ENCODE measurements at regions not wholly inside any gene's neighbourhood (a gene's known extent, or its start where the extent isn't known, plus 50 kb on each side); places are given as distances from the start of the nearest gene placed in this dataset.

DNA sequence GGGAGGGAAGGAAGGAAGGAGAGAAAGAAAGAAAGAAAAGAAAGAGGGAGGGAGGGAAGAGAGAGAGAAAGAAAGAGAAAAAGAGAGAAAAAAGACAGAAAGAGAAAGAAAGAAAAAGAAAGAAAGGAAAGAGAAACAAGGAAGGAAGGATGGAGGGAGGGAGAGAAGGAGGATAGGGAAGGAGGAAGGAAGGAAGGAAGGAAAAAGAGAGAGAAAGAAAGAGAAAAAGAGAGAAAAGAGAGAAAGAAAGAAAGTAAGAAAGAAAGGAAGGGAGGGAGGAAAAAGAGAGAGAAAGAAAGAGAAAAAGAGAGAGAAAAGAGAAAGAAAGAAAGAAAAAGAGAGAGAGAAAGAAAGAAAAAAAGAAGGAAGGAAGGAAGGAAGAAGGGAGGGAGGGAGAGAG lies 105.8 kb upstream of the RBPJ start:
- peaks cover 0 to 5% of the 10 kb centered on the region in 2 donors for H3K9me3 Mint-ChIP-seq
- peaks cover 52% of the 10 kb centered on the region for H3K27me3 Mint-ChIP-seq (ENCODE audit: low read depth)
- no peak overlapping the region for H3K4me3 Mint-ChIP-seq
- ATAC-seq (replicated peaks in 1 of 2): no peak
- H3K4me1 Mint-ChIP-seq (ENCODE audit: low read depth): peaks cover 10% of the 10 kb centered on the region
- peaks cover 4 to 5% of the 10 kb centered on the region in 2 donors for H3K36me3 Mint-ChIP-seq (ENCODE audit: insufficient read depth in 2 of 2)
- no peak for DNase-seq
- H3K27ac Mint-ChIP-seq: no peak overlapping the region

DNA sequence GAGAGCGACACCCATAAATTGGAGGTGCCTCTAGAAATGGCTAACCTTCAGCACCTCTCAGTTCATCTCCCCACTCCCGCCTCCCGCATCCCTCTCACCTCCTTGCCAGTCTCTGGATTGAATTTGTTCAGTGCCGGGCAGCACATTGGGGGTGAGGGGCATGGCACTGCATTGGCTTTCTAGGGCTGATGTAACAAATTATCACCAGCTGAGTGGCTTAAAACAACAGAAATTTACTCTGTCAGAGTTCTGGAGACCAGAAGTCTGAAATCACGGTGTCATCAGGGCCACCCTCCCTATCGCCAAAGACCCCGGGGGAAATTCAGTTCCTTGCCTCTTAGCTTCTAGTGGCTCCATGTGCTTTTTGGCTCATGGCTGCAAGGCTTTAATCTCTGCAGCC lies 105.1 kb upstream of the RBPJ start:
- ATAC-seq (replicated peaks in 1 of 2) (no peak), DNase-seq (no peak)
- H3K36me3 Mint-ChIP-seq (ENCODE audit: insufficient read depth in 2 of 2): peaks cover 4 to 5% of the 10 kb centered on the region in 2 donors
- H3K9me3 Mint-ChIP-seq: peaks cover 0 to 5% of the 10 kb centered on the region in 2 donors
- H3K27me3 Mint-ChIP-seq (ENCODE audit: low read depth): peaks cover 45% of the 10 kb centered on the region
- no peak overlapping the region for H3K4me3 Mint-ChIP-seq
- H3K4me1 Mint-ChIP-seq (ENCODE audit: low read depth): peaks cover 10% of the 10 kb centered on the region
- no peak overlapping the region for H3K27ac Mint-ChIP-seq

- Mint-ChIP-seq H3K4me1 (ENCODE audit: low read depth) (peaks cover 10% of the 10 kb centered on the region), H3K9me3 (peaks cover 3 to 7% of the 10 kb centered on the region in 2 donors), H3K27me3 (ENCODE audit: low read depth) (peaks cover 41% of the 10 kb centered on the region), H3K27ac (no peak overlapping the region), H3K4me3 (no peak overlapping the region), H3K36me3 (ENCODE audit: insufficient read depth in 2 of 2) (peaks cover 5% of the 10 kb centered on the region in 2 donors)
- no peak for ATAC-seq (replicated peaks in 1 of 2)
- no peak for DNase-seq
These were observed 103.3 kb upstream of the RBPJ start for GRCh38 chr4:26217481-26217880.

- H3K27me3 Mint-ChIP-seq (ENCODE audit: low read depth): peaks cover 38% of the 10 kb centered on the region
- H3K27ac Mint-ChIP-seq: no peak overlapping the region
- H3K36me3 Mint-ChIP-seq (ENCODE audit: insufficient read depth in 2 of 2): peaks cover 5% of the 10 kb centered on the region in 2 donors
- no peak for ATAC-seq (replicated peaks in 1 of 2)
- H3K9me3 Mint-ChIP-seq: peaks cover 3 to 7% of the 10 kb centered on the region in 2 donors
- no peak overlapping the region for H3K4me3 Mint-ChIP-seq
- peaks cover 10% of the 10 kb centered on the region for H3K4me1 Mint-ChIP-seq (ENCODE audit: low read depth)
- no peak for DNase-seq
These were observed 102.7 kb upstream of the RBPJ start for GRCh38 chr4:26217961-26218676.

- ATAC-seq (replicated peaks in 1 of 2) (no peak), DNase-seq (no peak)
- peaks cover 0 to 1% of the 10 kb centered on the region in 2 donors for H3K36me3 Mint-ChIP-seq (ENCODE audit: insufficient read depth in 2 of 2)
- H3K27ac Mint-ChIP-seq: no peak overlapping the region
- no peak overlapping the region for H3K4me3 Mint-ChIP-seq
- peaks cover 3% of the 10 kb centered on the region in 2 donors for H3K9me3 Mint-ChIP-seq
- peaks cover 30% of the 10 kb centered on the region for H3K27me3 Mint-ChIP-seq (ENCODE audit: low read depth)
- H3K4me1 Mint-ChIP-seq (ENCODE audit: low read depth): peaks cover 3% of the 10 kb centered on the region
These were observed 101.9 kb upstream of the RBPJ start for GRCh38 chr4:26218677-26219605.

DNA sequence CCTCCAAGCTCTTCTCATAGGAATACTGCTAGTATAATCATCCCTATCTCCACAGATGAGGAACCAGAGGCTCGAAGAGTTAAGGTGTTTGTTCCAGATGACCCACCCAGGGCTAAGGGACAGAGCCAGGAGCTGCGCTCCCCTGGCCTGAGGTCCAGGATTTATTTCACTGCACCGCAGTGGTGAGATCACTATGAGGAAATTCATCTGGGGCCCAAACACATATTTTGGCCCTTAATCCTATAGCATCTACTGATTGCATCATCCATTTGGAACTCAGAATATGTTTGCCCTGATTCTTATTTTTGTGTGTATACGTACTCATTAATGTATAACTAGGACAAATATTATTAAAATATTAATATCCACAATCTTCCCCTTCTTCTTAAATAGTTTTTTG lies 100.1 kb upstream of the RBPJ start:
- Mint-ChIP-seq H3K4me3 (no peak overlapping the region), H3K9me3 (peaks cover 2 to 3% of the 10 kb centered on the region in 2 donors), H3K27ac (no peak overlapping the region), H3K36me3 (ENCODE audit: insufficient read depth in 2 of 2) (peaks cover 0 to 1% of the 10 kb centered on the region in 2 donors), H3K27me3 (ENCODE audit: low read depth) (peaks cover 24% of the 10 kb centered on the region), H3K4me1 (ENCODE audit: low read depth) (no peaks in the 10 kb centered on the region)
- ATAC-seq (replicated peaks in 1 of 2) (no peak), DNase-seq (no peak)

GRCh38 chr4:26223155-26223554 lies 97.7 kb upstream of the RBPJ start:
- ATAC-seq (replicated peaks in 1 of 2): no peak
- Mint-ChIP-seq H3K27ac (no peak overlapping the region), H3K9me3 (peaks cover 2 to 3% of the 10 kb centered on the region in 2 donors), H3K4me1 (ENCODE audit: low read depth) (no peaks in the 10 kb centered on the region), H3K4me3 (no peak overlapping the region), H3K36me3 (ENCODE audit: insufficient read depth in 2 of 2) (peaks cover 0 to 1% of the 10 kb centered on the region in 2 donors), H3K27me3 (ENCODE audit: low read depth) (peaks cover 12% of the 10 kb centered on the region)
- no peak for DNase-seq

DNA sequence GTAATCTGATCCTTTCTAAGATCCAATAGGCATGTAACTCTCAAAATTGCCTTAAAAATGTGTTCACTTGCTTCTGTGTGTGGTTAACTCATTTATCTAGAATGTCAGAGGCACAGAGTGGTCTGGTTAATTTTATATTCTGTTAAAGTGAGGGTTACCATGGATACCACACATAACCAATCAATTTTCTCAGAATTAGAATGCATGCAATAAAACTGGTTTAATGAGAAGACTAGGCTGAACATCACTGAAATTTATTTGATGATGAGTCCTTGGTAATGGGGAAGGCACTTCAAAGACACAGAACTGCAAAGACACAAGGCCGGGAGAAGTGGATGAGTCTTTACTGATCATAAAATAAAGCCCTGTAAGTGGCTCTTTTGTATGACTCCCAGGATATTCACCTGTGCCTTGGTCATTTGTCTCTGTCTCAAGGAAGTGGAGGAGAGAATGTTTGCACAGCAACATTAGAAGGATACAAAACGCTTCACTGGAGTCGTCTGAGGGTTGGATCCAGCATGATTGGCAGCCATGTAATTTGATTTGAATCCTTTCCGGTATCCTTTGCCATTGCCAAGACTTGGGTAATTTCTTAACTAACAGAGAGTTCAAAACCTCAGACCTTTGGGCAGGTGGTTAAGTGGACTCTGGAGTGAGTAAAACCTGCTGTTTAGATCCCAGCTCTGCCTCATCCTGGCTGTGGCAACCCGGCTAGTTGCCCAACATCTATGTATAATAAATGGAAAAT lies 94.0 kb upstream of the RBPJ start:
- Mint-ChIP-seq H3K9me3 (no peaks in the 10 kb centered on the region), H3K27ac (no peak overlapping the region), H3K4me1 (ENCODE audit: low read depth) (no peaks in the 10 kb centered on the region), H3K4me3 (no peak overlapping the region), H3K27me3 (ENCODE audit: low read depth) (peaks cover 15% of the 10 kb centered on the region), H3K36me3 (ENCODE audit: insufficient read depth in 2 of 2) (no peaks in the 10 kb centered on the region)
- ATAC-seq (replicated peaks in 1 of 2) (no peak), DNase-seq (no peak)

DNA sequence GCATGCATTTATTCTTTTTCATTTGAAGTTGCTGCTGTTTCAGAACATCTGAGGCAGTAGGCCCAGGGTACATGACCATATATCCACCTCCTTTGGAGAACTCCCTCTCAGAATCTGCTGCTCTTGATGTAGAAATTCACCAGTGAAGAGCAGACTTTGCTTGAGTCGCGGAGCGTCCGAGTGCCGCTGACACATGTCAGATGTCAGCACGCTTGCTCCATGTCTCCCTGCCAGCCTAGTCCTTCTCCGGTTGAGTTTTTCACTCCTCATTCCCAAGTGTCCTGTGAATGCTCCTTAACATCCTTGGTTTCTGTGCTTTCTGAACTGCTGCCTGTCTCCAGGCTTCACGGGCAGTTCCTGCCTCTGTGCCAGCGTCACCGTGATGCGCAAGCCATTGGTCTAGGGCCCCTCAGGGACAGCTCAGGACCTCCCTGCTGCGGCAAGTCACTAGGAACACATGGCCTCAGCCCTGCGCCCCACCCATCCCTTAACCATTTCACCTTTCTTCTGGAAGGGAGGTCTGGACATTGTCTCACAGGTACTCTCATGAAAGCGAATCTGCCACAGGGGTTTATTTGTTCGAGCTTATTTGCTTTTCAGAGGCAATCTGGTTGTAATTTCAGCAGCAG lies 93.1 kb upstream of the RBPJ start:
- H3K4me3 Mint-ChIP-seq: no peak overlapping the region
- H3K36me3 Mint-ChIP-seq (ENCODE audit: insufficient read depth in 2 of 2): no peaks in the 10 kb centered on the region
- no peaks in the 10 kb centered on the region for H3K4me1 Mint-ChIP-seq (ENCODE audit: low read depth)
- no peaks in the 10 kb centered on the region for H3K9me3 Mint-ChIP-seq
- ATAC-seq (replicated peaks in 1 of 2) (no peak), DNase-seq (no peak)
- no peak overlapping the region for H3K27ac Mint-ChIP-seq
- H3K27me3 Mint-ChIP-seq (ENCODE audit: low read depth): peaks cover 21% of the 10 kb centered on the region

DNA sequence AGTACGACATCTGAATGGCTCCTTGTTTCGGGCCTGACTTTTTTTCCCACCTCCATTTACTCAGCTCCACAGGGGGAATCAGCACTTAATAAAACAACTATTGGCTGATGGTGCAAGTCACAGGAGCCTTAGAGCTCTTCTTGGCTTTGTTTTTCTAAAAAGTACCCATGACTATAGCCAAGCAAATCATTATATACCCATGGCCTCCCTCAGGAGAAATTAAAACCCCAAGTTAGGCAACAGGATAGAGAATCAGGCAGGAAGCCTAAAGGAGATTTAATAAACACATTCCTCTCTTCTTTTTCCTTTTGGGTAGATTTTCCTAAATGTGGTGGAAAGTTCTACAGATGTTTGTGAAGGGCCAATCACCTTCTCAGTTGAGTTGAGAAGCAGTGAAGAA lies 91.9 kb upstream of the RBPJ start:
- no peak for DNase-seq
- Mint-ChIP-seq H3K27me3 (ENCODE audit: low read depth) (peaks cover 23% of the 10 kb centered on the region), H3K4me3 (no peak overlapping the region), H3K36me3 (ENCODE audit: insufficient read depth in 2 of 2) (no peaks in the 10 kb centered on the region), H3K4me1 (ENCODE audit: low read depth) (peaks cover 8% of the 10 kb centered on the region), H3K9me3 (no peaks in the 10 kb centered on the region), H3K27ac (no peak overlapping the region)
- no peak for ATAC-seq (replicated peaks in 1 of 2)

DNA sequence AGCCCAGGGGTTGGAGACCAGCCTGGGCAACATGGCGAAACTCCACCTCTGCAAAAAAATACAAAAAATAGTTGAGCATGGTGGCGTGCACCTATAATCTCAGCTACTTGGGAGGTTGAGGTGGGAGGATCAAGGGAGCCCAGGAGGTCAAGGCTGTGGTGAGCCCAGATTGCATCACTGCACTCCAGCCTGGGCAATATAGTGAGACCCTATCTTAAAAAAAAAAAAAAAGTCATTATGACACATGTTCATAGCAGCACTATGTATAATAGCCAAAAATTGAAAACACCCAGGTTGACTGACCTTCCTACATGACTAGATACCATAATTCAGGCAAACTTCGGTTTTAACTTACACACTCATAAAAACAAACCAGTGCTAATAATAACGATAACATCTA lies 90.8 kb upstream of the RBPJ start:
- H3K36me3 Mint-ChIP-seq (ENCODE audit: insufficient read depth in 2 of 2): no peaks in the 10 kb centered on the region
- ATAC-seq (replicated peaks in 1 of 2) (no peak), DNase-seq (no peak)
- H3K4me1 Mint-ChIP-seq (ENCODE audit: low read depth): peaks cover 14% of the 10 kb centered on the region
- no peaks in the 10 kb centered on the region for H3K9me3 Mint-ChIP-seq
- H3K4me3 Mint-ChIP-seq: no peak overlapping the region
- H3K27ac Mint-ChIP-seq: no peak overlapping the region
- H3K27me3 Mint-ChIP-seq (ENCODE audit: low read depth): peaks cover 23% of the 10 kb centered on the region

- H3K9me3 Mint-ChIP-seq: no peaks in the 10 kb centered on the region
These were observed 87.5 kb upstream of the RBPJ start for GRCh38 chr4:26233350-26233749.

More at GRCh38 chr4:26233350-26233749, 87.5 kb upstream of the RBPJ start:
- DNase-seq (no peak), ATAC-seq (replicated peaks in 1 of 2) (peak in 1 of 2 donors; percentile 87)
- H3K27ac Mint-ChIP-seq: peak overlapping the region; percentile 69
- peak overlapping the region in 1 of 2 donors; percentile 60 for H3K4me3 Mint-ChIP-seq
- peaks cover 18% of the 10 kb centered on the region for H3K4me1 Mint-ChIP-seq (ENCODE audit: low read depth)
- no peaks in the 10 kb centered on the region for H3K36me3 Mint-ChIP-seq (ENCODE audit: insufficient read depth in 2 of 2)
- peaks cover 21% of the 10 kb centered on the region for H3K27me3 Mint-ChIP-seq (ENCODE audit: low read depth)

Data from activated T-cell treated with anti-CD3 and anti-CD28 coated beads, Interleukin-2, amount 50 U/mL, for 72 hours (primary cell).